ENCODE measurements at regions not wholly inside any gene's neighbourhood (a gene's known extent, or its start where the extent isn't known, plus 50 kb on each side); places are given as distances from the start of the nearest gene placed in this dataset.
"Not testable (repeated sequence)": the region's sequence is repeated elsewhere in the genome, so short reads cannot be mapped to it uniquely, and the experiment has no call there.

- H3K4me3 ChIP-seq, result no peak overlapping the region
- H3K27me3 ChIP-seq, result no peaks in the 10 kb centered on the region
- no peak for DNase-seq
- H3K9me3 ChIP-seq, result no peaks in the 10 kb centered on the region
- no peaks in the 10 kb centered on the region for H3K36me3 ChIP-seq
- intact Hi-C loops (cut with DNase I), result no loop called here
- H3K27ac ChIP-seq, result no peak overlapping the region
- TF ChIP-seq POLR2A (IDR thresholded peaks at IDR 0.05), result no peak
- TF ChIP-seq CTCF (IDR thresholded peaks at IDR 0.05), result no peak
- no peaks in the 10 kb centered on the region for H3K4me1 ChIP-seq
- no peak for ATAC-seq
Measured at GRCh38 chr19:20412846-20413245, 152.7 kb downstream of the ZNF737 start.

GRCh38 chr19:20397292-20397691, 168.3 kb downstream of the ZNF737 start:
- DNase-seq, result no peak
- Histone ChIP-seq H3K4me3 (no peak overlapping the region), H3K9me3 (peaks cover 0 to 31% (median 4%) of the 10 kb centered on the region in 4 donors), H3K27me3 (no peaks in the 10 kb centered on the region), H3K27ac (no peak overlapping the region), H3K4me1 (no peaks in the 10 kb centered on the region), H3K36me3 (no peaks in the 10 kb centered on the region)
- TF ChIP-seq POLR2A (IDR thresholded peaks at IDR 0.05), result no peak
- no peak for TF ChIP-seq CTCF (IDR thresholded peaks at IDR 0.05)
- ATAC-seq, result no peak
- intact Hi-C loops (cut with DNase I), result no loop called here

- H3K27me3 ChIP-seq, result no peaks in the 10 kb centered on the region
- H3K9me3 ChIP-seq, result no peaks in the 10 kb centered on the region
- DNase-seq (no peak), ATAC-seq (no peak)
- TF ChIP-seq POLR2A (IDR thresholded peaks at IDR 0.05) (no peak), CTCF (IDR thresholded peaks at IDR 0.05) (no peak)
- intact Hi-C loops (cut with DNase I), result no loop called here
- no peak overlapping the region for H3K27ac ChIP-seq
- H3K4me1 ChIP-seq, result no peaks in the 10 kb centered on the region
- WGBS (ENCODE audit: insufficient coverage, low coverage, low lambda C conversion rate, missing lambda C conversion rate), result 54% methylated on average over 6 of the region's 6 CpGs
- no peak overlapping the region for H3K4me3 ChIP-seq
- H3K36me3 ChIP-seq, result no peaks in the 10 kb centered on the region
Measured at GRCh38 chr19:20388706-20389225, 176.8 kb downstream of the ZNF737 start.

- ATAC-seq (no peak), DNase-seq (no peak)
- 74% methylated on average over 2 of the region's 2 CpGs for WGBS (ENCODE audit: insufficient coverage, low coverage, low lambda C conversion rate, missing lambda C conversion rate)
- no peak for TF ChIP-seq POLR2A (IDR thresholded peaks at IDR 0.05)
- TF ChIP-seq CTCF (IDR thresholded peaks at IDR 0.05), result no peak
- Histone ChIP-seq H3K4me3 (no peak overlapping the region), H3K9me3 (peaks cover 0 to 9% (median 0%) of the 10 kb centered on the region in 4 donors), H3K4me1 (no peaks in the 10 kb centered on the region), H3K36me3 (no peaks in the 10 kb centered on the region), H3K27ac (no peak overlapping the region), H3K27me3 (no peaks in the 10 kb centered on the region)
- intact Hi-C loops (cut with DNase I), result no loop called here
Measured at GRCh38 chr19:20385061-20385460, 180.5 kb downstream of the ZNF737 start.

- Histone ChIP-seq H3K36me3 (no peaks in the 10 kb centered on the region), H3K4me1 (no peaks in the 10 kb centered on the region), H3K27me3 (no peaks in the 10 kb centered on the region), H3K27ac (no peak overlapping the region), H3K9me3 (no peaks in the 10 kb centered on the region), H3K4me3 (no peak overlapping the region)
- 11% methylated on average over 6 of the region's 6 CpGs for WGBS (ENCODE audit: insufficient coverage, low coverage, low lambda C conversion rate, missing lambda C conversion rate)
- no peak for ATAC-seq
- intact Hi-C loops (cut with DNase I), result no loop called here
- DNase-seq, result no peak
- TF ChIP-seq CTCF (IDR thresholded peaks at IDR 0.05) (no peak), POLR2A (IDR thresholded peaks at IDR 0.05) (no peak)
Measured at GRCh38 chr19:20371911-20372310, 193.7 kb downstream of the ZNF737 start.

GRCh38 chr19:20371304-20371703, 194.3 kb downstream of the ZNF737 start:
- H3K4me3 ChIP-seq; ATAC-seq; intact Hi-C loops (cut with DNase I); H3K4me1 ChIP-seq; H3K27me3 ChIP-seq; H3K36me3 ChIP-seq; H3K27ac ChIP-seq; DNase-seq; H3K9me3 ChIP-seq: not testable (repeated sequence)
- WGBS (ENCODE audit: insufficient coverage, low coverage, low lambda C conversion rate, missing lambda C conversion rate), result 30% methylated on average over 6 of the region's 6 CpGs

Data from right lobe of liver (tissue), 6 donors.